HG02870 (cell line): ENCODE measurements at regions not wholly inside any gene's neighbourhood (a gene's known extent, or its start where the extent isn't known, plus 50 kb on each side); places are given as distances from the start of the nearest gene placed in this dataset.

Experiments
- ATAC-seq: cut with Tn5 transposase; IDR thresholded peaks from one replicate; pipeline ENCODE4 v1.9.1; 2021; ENCODE audit warnings: mild to moderate bottlenecking, moderate library complexity; ENCODE audit not compliant: unreplicated experiment

- ATAC-seq: no peak
Measured at GRCh38 chr2:59076079-59076619, 835.0 kb upstream of the FANCL start.

DNA sequence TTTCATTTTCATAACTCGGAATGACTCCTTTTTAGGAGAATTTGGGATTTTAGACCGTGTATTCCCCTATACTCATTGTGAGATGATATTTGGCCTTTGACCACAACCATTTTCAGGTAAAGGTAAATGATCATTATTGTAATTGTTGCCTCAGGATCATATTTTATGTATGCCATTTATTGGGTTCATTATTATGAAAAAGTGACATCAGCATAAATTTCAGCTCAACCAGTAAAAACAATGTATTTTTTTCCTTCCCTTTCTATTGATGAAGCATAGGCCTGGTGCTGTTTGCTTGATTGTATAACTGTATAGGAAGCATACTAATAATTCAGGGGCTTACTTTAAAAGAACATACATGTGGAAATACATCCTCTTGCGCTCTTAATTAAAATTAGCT is 832.9 kb upstream of the FANCL start:
- ATAC-seq: no peak

GRCh38 chr2:59073286-59073685 is 832.2 kb upstream of the FANCL start:
- no peak for ATAC-seq

GRCh38 chr2:59068255-59068654 is 827.1 kb upstream of the FANCL start:
- no peak for ATAC-seq

DNA sequence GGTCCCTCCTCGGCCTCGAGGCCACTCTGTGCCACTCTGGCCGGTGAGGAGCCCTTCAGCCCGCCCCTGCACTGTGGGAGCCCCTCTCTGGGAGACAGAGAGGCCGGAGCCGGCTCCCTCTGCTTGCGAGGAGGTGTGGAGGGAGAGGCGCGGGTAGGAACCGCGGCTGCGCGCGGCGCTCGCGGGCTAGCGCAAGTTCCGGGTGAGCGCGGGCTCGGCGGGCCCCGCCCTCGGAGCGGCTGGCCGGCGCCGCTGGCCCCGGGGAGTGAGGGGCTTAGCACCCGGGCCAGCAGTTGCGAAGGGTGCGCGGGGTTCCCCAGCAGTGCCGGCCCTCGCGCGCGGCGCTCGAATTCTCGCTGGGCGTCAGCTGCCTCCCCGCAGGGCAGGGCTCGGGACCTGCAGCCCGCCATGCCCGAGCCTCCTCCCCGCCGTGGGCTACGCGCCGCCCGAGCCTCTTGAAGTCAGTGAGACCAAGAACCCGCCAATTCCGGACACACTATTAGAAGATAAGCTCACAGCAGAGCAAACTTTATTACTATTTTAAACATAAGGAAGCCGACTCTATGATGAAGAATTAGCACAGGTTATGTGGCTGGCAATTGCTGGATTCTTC is 825.8 kb upstream of the FANCL start:
- no peak for ATAC-seq

DNA sequence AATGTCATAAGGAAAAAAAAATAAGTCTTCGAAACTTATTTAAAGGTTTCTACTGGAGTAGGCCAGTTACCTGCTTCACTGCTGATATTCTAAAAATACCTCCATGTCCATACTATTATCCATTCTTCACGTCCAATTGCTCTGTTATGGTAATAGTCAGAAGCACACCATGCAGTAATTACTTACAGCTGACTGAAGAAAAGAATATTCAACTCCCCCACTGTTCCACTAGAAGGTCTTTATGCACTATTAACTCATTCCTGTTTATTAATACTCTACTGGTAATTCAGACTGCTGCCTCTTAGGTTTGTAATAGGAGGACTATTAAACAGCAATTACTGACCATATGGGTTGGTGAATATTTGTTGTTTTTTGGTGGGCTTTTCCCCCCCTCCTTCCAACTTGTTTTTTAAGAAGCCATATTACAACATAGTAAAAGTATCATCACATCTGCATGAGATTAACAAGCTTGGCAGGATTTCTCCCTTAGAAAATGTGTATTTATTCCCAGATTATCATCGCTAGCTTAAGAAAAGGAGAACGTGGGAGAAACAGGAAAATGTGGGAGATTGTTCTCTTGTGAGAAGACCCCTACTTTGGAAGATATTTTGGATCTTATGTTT is 806.4 kb upstream of the FANCL start:
- ATAC-seq: no peak

GRCh38 chr2:59046401-59047372 is 805.6 kb upstream of the FANCL start:
- no peak for ATAC-seq

DNA sequence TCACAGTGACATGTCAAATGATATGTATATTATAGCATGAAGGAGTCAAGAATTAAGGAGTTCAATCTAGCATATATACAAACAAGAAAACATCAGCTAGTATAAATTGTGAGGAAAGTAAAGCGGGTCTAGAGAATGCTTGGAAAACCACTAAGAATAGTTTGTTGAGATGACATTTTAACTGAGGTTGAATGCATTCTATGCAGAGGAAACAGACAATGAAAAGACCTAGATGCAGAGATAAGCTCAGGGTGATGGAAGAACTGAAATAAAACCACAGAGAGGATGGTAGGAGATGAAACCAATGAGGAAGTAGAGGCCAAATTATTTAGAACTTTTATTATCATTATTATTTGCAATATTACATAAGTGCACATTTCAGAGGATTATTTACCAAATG is 803.6 kb upstream of the FANCL start:
- ATAC-seq: no peak

DNA sequence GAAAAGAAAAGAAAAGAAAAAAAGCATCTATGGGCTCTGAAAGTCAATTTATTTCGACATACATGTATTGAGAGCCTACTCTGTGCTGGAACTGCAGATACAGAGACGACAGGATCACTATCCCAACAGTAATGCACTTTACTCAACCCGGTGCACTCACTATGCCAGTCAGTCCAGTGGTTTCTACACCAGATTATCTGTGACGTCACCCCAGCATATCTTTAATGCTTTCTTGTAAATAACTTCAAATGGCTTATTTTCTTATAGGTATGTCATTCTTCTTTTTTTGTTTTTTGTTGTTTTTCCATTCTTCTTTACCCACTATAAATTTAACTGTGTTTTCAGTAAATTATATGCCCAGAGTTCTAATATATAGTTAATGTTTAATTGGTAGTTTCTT is 800.0 kb upstream of the FANCL start:
- ATAC-seq: no peak

- ATAC-seq: no peak
Measured at GRCh38 chr2:59034837-59035236, 793.7 kb upstream of the FANCL start.

DNA sequence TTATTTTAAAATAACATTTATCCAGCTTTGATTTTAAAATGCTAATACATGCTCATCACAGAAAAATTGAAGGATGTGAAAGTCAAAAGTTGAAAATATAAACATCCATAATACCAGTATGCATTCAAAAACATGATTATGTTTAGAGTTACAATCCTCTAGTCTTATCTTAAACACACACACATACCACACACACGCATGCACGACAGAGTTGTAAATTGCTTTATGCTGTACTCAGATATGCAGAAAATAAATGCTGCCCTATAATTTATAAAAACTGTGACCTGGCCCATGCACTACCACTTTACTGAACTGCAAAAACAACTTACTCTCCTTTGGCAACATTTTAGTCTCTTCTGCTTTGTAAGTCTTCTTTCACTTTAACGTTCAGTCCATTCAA is 793.0 kb upstream of the FANCL start:
- no peak for ATAC-seq

- no peak for ATAC-seq
Measured at GRCh38 chr2:59033661-59034060, 792.5 kb upstream of the FANCL start.

GRCh38 chr2:59032499-59032898 is 791.4 kb upstream of the FANCL start:
- ATAC-seq: no peak

GRCh38 chr2:59029058-59029457 is 787.9 kb upstream of the FANCL start:
- ATAC-seq: no peak

DNA sequence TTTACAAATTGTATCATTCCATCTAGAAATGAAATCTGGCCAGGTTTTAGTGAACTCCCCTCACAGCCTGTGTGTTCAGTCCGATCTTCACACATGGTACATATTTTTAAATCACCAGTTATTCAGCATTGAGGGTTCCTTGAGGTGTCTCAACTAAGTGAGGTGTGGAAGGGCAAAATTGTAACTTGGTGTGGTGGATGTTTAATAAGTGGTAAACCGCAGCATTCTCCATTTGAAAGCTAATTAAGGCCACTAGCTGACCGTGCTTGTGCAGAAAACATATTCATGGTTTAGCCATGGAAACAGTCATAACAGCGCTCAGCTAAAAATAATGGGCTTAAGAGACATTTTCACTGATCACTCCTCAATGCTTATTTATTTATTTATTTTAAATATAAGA is 786.2 kb upstream of the FANCL start:
- no peak for ATAC-seq

DNA sequence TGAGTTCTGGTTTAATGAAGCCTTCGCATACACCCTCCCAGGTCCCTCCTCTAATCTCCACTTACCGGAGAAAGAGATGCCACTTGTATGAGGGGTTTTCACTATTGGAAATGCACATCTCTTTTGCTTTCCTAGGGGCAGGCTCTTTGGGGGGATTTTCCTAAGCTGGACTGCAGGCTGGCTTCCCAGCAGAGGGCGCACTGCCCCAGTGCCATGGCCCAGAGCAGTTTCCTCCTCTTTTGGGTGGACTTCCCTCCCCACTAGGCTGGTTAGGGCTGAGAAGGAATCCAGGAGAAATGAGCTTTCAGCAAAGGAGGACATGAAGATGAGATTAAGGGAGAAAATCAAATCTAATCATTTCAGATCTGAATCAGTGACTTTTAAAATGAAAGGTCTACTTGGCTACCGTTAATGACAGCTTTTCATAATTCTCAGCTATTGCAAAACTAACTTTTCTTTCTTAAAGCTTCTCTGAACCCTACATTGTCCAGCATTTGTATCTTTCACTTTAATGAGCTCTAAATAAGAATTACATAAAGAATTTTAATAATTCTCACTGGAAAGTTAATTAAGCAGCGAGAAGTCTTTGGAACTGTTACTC is 784.1 kb upstream of the FANCL start:
- ATAC-seq: no peak

GRCh38 chr2:59021786-59022185 is 780.7 kb upstream of the FANCL start:
- ATAC-seq: no peak

DNA sequence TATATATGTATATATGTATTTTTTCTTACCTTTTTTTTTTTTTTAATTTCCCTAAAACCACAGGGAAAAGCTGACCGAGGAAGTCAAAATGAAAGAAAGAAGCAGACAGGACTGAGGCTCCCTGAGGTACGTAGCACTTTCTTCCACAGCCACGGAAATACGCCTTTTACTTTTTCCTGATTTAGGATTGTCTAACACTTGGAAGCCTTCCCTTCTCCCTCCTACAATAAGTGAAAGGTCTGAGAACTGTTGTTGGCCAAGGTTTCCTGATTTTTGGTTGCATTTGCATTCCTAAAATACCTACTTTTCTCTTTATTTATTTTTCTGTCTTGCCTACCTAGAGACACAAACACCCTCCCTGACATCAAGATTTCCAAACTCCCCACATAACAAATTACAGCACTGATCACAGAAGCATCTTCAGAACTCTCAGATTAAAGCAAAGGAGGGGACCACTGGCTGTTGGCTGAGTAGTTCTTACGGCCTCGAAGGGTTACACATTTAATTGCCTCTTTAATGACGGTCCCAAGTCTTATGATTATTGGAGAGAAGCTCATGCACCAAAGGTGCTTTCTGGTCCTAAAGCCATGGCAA is 778.5 kb upstream of the FANCL start:
- ATAC-seq: no peak

- no peak for ATAC-seq
Measured at GRCh38 chr2:59018737-59019136, 777.6 kb upstream of the FANCL start.

- no peak for ATAC-seq
Measured at GRCh38 chr2:59015027-59015426, 773.9 kb upstream of the FANCL start.

GRCh38 chr2:59012971-59013370 is 771.8 kb upstream of the FANCL start:
- no peak for ATAC-seq
